ENCODE measurements at regions not wholly inside any gene's neighbourhood (a gene's known extent, or its start where the extent isn't known, plus 50 kb on each side); places are given as distances from the start of the nearest gene placed in this dataset.

DNA sequence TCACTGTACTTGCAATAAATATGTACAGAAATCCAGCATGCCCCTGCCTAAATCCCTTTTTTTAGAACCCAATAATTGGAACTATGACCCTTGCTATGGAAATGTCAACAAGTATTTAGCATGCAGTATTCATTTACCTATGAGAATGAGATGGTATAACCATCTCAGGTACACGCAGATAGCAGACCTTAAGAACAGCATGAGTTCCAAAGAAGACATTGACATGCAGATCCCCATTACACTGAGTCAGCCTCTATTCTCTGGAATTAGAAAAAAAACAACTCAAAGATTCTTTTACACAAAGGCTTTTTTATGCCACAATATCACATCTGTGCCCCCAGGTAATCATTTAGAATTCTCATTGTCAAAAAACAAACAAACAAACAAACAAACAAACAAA is 325.6 kb upstream of the TLE4 start:
- Histone ChIP-seq H3K9me3 (ENCODE audit: control insufficient read depth in 2 of 2, low read length in 2 of 2) (no peaks in the 10 kb centered on the region), H3K27me3 (ENCODE audit: control insufficient read depth in 1 of 2, insufficient read depth in 2 of 2, low read length in 2 of 2) (no peaks in the 10 kb centered on the region), H3K36me3 (ENCODE audit: control insufficient read depth in 2 of 2, insufficient read depth in 2 of 2, low read length in 2 of 2) (no peaks in the 10 kb centered on the region), H3K9ac (ENCODE audit: low read length in 2 of 2) (no peak overlapping the region), H3K27ac (ENCODE audit: low read length) (no peak overlapping the region), H3K4me3 (ENCODE audit: low read length in 2 of 2) (no peak overlapping the region), H3K4me1 (ENCODE audit: control insufficient read depth, insufficient read depth, low read length) (no peaks in the 10 kb centered on the region)

DNA sequence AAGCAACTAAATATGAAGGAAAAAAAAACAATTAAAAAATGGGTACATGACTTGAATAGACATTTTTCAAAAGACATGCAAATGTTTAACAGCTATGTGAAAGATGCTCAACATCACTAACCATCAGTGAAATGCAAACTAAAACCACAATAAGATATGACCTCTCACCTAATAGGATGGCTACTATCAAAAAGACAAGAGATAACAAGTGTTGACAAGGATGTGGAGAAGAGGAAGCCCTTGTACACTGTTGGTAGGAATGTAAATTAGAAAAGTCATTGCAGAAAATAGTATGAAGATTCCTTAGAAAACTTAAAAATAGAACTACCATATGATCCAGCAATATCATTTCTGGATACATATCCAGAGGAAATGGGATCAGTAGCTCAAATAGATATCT is 324.7 kb upstream of the TLE4 start:
- H3K36me3 ChIP-seq (ENCODE audit: control insufficient read depth in 2 of 2, insufficient read depth in 2 of 2, low read length in 2 of 2), result no peaks in the 10 kb centered on the region
- no peak overlapping the region for H3K4me3 ChIP-seq (ENCODE audit: low read length in 2 of 2)

DNA sequence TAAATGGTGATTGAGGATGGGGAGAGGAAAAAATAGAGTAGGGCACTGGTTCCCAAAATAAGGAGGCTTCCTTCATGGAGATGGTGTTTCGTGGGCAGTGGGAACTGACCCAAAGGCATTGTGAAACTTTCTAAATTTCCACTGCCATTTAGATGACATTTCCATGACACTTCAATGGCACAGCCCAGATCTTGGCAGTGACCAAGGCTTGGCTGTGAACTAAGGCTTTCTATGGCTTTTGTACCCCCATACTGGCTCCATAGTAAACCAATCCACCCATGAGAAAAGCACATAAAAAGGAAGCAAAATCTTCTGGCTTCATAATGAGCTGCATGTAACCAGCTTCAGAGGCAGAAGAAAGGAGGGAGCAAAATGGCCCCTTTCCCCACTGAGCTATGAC is 321.0 kb upstream of the TLE4 start:
- Histone ChIP-seq H3K4me3 (ENCODE audit: low read length in 2 of 2) (no peak overlapping the region), H3K36me3 (ENCODE audit: control insufficient read depth in 2 of 2, insufficient read depth in 2 of 2, low read length in 2 of 2) (no peaks in the 10 kb centered on the region), H3K4me1 (ENCODE audit: control insufficient read depth, insufficient read depth, low read length) (no peaks in the 10 kb centered on the region), H3K27ac (ENCODE audit: low read length) (no peak overlapping the region), H3K27me3 (ENCODE audit: control insufficient read depth in 1 of 2, insufficient read depth in 2 of 2, low read length in 2 of 2) (peaks cover 2 to 3% of the 10 kb centered on the region in 2 donors), H3K9me3 (ENCODE audit: control insufficient read depth in 2 of 2, low read length in 2 of 2) (no peaks in the 10 kb centered on the region), H3K9ac (ENCODE audit: low read length in 2 of 2) (no peak overlapping the region)

More for the DNA sequence above, 324.7 kb upstream of the TLE4 start:
- no peak overlapping the region for H3K9ac ChIP-seq (ENCODE audit: low read length in 2 of 2)
- no peaks in the 10 kb centered on the region for H3K4me1 ChIP-seq (ENCODE audit: control insufficient read depth, insufficient read depth, low read length)
- H3K27ac ChIP-seq (ENCODE audit: low read length), result no peak overlapping the region
- H3K27me3 ChIP-seq (ENCODE audit: control insufficient read depth in 1 of 2, insufficient read depth in 2 of 2, low read length in 2 of 2), result no peaks in the 10 kb centered on the region
- no peaks in the 10 kb centered on the region for H3K9me3 ChIP-seq (ENCODE audit: control insufficient read depth in 2 of 2, low read length in 2 of 2)

DNA sequence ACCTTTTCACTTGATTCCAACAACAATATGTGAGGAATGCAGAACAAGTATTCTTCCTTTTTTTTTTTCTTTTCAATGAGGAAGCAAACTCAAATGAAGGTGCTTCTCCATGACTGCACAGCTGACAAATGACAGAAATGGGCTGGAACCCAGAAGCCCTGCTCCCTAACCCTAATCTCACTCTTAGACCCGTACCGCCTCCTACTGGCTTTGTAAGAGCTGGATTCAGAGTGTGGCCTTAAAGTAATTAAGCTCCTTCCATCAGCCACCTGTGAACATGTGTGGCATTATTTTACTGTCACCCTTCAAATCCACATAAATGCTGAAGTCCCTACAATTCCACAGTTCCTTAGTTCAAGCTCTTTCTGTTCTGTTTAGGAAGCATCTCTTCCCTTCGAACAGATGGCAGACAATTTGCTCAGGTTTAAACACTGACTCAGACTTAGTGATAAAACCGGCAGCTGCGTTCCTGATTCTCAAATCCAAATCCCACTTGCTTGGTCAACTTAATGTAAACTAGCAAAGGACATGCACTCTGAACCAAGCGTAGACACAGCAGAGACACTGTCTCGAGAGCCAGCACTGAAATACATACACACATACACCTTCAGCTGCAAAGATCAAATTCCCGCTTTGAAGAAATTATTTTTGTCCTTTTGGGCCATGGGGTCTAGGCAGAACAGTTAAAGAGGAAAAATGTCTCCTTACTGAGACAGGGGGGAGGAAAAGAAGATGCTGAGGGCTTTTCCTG is 316.7 kb upstream of the TLE4 start:
- H3K9ac ChIP-seq (ENCODE audit: low read length in 2 of 2), result no peak overlapping the region
- peaks cover 11 to 18% of the 10 kb centered on the region in 2 donors for H3K27me3 ChIP-seq (ENCODE audit: control insufficient read depth in 1 of 2, insufficient read depth in 2 of 2, low read length in 2 of 2)
- peaks cover 11% of the 10 kb centered on the region for H3K4me1 ChIP-seq (ENCODE audit: control insufficient read depth, insufficient read depth, low read length)
- H3K36me3 ChIP-seq (ENCODE audit: control insufficient read depth in 2 of 2, insufficient read depth in 2 of 2, low read length in 2 of 2), result no peaks in the 10 kb centered on the region
- peaks cover 0 to 5% of the 10 kb centered on the region in 2 donors for H3K9me3 ChIP-seq (ENCODE audit: control insufficient read depth in 2 of 2, low read length in 2 of 2)
- H3K4me3 ChIP-seq (ENCODE audit: low read length in 2 of 2), result no peak overlapping the region
- no peak overlapping the region for H3K27ac ChIP-seq (ENCODE audit: low read length)

DNA sequence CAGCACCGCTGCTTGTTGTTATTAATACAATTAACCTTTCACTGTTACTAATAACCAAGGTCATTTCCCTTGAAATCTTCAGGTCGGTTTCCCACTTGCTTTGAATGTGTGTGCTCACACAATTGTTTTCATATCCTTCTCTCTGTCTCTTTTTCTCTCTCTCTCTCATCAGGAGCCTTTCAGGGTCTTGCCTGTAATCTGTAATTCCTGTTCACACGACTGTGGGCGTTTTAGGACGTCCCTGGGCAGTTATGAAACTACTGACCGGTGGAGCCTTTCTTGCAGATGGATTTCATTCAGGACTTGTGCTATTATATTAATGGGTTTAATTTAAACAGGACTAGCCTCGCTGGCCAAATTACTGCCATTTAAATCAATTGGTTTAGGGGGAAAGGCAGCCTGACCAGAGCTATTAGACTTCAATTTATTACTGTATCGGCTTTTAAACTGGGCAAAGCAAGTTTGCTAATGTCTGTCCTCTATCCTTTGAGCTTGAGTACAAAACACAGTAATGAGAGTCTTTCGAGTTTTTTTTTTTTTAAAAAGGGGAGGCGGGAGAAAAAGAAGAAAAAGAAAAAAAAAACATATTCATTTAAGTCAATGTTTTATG is 316.0 kb upstream of the TLE4 start:
- H3K27ac ChIP-seq (ENCODE audit: low read length), result no peak overlapping the region
- H3K9me3 ChIP-seq (ENCODE audit: control insufficient read depth in 2 of 2, low read length in 2 of 2), result peaks cover 0 to 5% of the 10 kb centered on the region in 2 donors
- H3K9ac ChIP-seq (ENCODE audit: low read length in 2 of 2), result no peak overlapping the region
- H3K4me3 ChIP-seq (ENCODE audit: low read length in 2 of 2), result no peak overlapping the region
- H3K27me3 ChIP-seq (ENCODE audit: control insufficient read depth in 1 of 2, insufficient read depth in 2 of 2, low read length in 2 of 2), result peaks cover 12 to 21% of the 10 kb centered on the region in 2 donors
- H3K36me3 ChIP-seq (ENCODE audit: control insufficient read depth in 2 of 2, insufficient read depth in 2 of 2, low read length in 2 of 2), result no peaks in the 10 kb centered on the region
- peaks cover 11% of the 10 kb centered on the region for H3K4me1 ChIP-seq (ENCODE audit: control insufficient read depth, insufficient read depth, low read length)

DNA sequence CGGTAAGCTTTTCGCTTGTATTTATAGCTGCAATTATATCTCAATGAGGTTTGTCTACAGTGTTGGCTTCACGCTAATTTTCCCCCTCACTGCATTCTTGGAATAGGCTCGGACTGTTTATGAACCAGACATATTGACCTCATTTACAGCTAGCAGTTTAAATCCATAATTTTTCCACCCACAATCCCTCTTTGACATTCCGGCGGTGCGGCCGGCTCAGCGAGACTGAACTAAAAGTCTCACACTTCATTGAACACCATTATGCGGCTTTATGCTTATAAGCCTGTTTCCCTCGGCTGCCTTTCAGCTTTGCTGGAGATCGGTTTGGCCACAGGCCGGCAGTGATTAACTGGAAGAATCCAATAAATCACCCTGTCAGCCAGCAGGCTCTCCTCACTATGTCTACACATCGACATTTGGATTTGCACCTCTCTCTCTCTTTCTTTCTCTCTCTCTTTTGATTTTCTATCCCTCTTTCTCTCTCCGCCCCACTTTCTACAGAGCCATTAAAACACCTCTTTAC is 315.0 kb upstream of the TLE4 start:
- Histone ChIP-seq H3K9ac (ENCODE audit: low read length in 2 of 2) (peak overlapping the region in 1 of 2 donors; percentile 4), H3K36me3 (ENCODE audit: control insufficient read depth in 2 of 2, insufficient read depth in 2 of 2, low read length in 2 of 2) (no peaks in the 10 kb centered on the region), H3K9me3 (ENCODE audit: control insufficient read depth in 2 of 2, low read length in 2 of 2) (peaks cover 0 to 5% of the 10 kb centered on the region in 2 donors), H3K27me3 (ENCODE audit: control insufficient read depth in 1 of 2, insufficient read depth in 2 of 2, low read length in 2 of 2) (peaks cover 12 to 21% of the 10 kb centered on the region in 2 donors), H3K27ac (ENCODE audit: low read length) (no peak overlapping the region), H3K4me3 (ENCODE audit: low read length in 2 of 2) (peak overlapping the region; percentile 56 to 59), H3K4me1 (ENCODE audit: control insufficient read depth, insufficient read depth, low read length) (peaks cover 11% of the 10 kb centered on the region)

DNA sequence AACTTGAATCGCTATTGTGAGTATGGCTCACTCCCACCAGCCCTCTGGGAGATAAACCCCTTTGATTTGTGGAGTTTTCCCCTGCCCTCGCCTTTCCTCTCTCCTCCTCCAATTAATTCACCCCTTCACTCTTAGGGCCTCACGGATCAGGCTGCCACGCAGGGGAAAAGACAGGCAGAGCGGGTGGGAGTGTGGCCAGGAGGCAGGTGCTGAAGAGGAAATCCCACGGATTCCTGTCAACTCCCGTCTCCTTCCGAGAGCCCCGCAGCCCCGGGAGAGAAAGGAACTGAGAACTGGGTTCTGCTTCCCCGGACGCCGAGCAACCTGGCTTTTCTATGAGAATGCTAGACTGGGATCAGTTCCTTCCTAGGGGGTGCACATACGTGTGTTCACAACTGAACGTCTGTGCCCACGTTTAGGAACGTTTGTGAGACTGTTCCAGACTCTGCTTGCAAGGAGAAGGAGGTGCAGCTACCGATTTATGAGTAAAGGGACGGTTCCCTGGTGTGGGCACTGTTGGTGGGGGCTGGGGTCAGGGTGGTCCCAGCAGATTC is 314.5 kb upstream of the TLE4 start:
- H3K36me3 ChIP-seq (ENCODE audit: control insufficient read depth in 2 of 2, insufficient read depth in 2 of 2, low read length in 2 of 2), result no peaks in the 10 kb centered on the region
- H3K9ac ChIP-seq (ENCODE audit: low read length in 2 of 2), result peak overlapping the region in 1 of 2 donors; percentile 4
- H3K4me3 ChIP-seq (ENCODE audit: low read length in 2 of 2), result peak overlapping the region; percentile 56 to 59
- H3K9me3 ChIP-seq (ENCODE audit: control insufficient read depth in 2 of 2, low read length in 2 of 2), result peaks cover 0 to 5% of the 10 kb centered on the region in 2 donors
- H3K4me1 ChIP-seq (ENCODE audit: control insufficient read depth, insufficient read depth, low read length), result peaks cover 11% of the 10 kb centered on the region
- peaks cover 12 to 21% of the 10 kb centered on the region in 2 donors for H3K27me3 ChIP-seq (ENCODE audit: control insufficient read depth in 1 of 2, insufficient read depth in 2 of 2, low read length in 2 of 2)
- H3K27ac ChIP-seq (ENCODE audit: low read length), result no peak overlapping the region

DNA sequence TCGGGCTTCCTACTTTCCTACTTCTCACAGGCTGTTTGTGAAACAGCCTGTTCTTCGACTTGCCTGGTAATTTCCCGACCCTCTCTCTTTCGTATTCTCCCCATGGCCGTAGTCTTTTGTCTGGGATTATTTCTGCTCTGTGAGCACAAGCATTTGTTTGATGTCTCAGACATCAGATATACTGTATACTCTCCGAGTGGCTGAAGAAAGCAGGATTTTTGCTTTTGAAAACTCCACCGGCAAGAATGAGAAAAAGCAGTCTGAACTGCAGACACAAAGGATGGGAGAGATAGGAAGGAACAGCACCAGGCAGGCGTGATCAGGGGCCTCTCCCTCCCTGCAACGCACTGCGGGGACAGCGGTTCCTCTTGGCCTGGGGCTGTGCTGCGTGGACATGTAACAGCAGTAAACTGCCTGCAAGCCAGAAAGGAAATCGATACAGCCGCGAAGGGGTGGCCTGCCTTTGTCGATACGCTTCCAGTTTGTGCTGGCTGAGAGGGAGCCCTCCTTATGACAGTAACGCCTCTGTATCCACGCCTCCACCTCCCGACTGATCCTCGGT is 313.9 kb upstream of the TLE4 start:
- Histone ChIP-seq H3K4me1 (ENCODE audit: control insufficient read depth, insufficient read depth, low read length) (peaks cover 11% of the 10 kb centered on the region), H3K36me3 (ENCODE audit: control insufficient read depth in 2 of 2, insufficient read depth in 2 of 2, low read length in 2 of 2) (no peaks in the 10 kb centered on the region), H3K9ac (ENCODE audit: low read length in 2 of 2) (no peak overlapping the region), H3K27me3 (ENCODE audit: control insufficient read depth in 1 of 2, insufficient read depth in 2 of 2, low read length in 2 of 2) (peaks cover 12 to 21% of the 10 kb centered on the region in 2 donors), H3K4me3 (ENCODE audit: low read length in 2 of 2) (peak overlapping the region; percentile 56 to 59), H3K9me3 (ENCODE audit: control insufficient read depth in 2 of 2, low read length in 2 of 2) (peaks cover 0 to 5% of the 10 kb centered on the region in 2 donors), H3K27ac (ENCODE audit: low read length) (no peak overlapping the region)

DNA sequence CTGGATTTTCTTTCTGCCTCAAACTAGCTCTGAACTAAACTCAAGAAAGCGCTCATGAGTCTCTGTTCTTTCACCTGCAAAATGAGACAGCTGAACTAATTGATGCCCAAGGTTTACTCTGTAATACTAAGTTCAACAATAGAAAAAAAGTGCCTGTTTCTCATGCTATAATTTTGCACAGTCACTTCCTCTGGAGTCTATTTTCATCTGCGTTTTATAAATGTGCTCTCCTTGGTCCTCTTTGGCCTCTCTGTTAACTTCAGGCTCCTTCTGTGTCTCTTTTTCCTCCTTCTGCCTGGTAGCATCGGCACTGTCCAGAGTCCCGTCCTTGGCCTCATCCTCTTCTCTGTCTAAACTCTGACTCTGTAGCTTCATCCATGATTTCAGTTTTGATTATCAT is 311.9 kb upstream of the TLE4 start:
- Histone ChIP-seq H3K4me1 (ENCODE audit: control insufficient read depth, insufficient read depth, low read length) (peaks cover 11% of the 10 kb centered on the region), H3K9me3 (ENCODE audit: control insufficient read depth in 2 of 2, low read length in 2 of 2) (peaks cover 0 to 5% of the 10 kb centered on the region in 2 donors), H3K27ac (ENCODE audit: low read length) (no peak overlapping the region), H3K36me3 (ENCODE audit: control insufficient read depth in 2 of 2, insufficient read depth in 2 of 2, low read length in 2 of 2) (no peaks in the 10 kb centered on the region), H3K4me3 (ENCODE audit: low read length in 2 of 2) (no peak overlapping the region), H3K9ac (ENCODE audit: low read length in 2 of 2) (no peak overlapping the region), H3K27me3 (ENCODE audit: control insufficient read depth in 1 of 2, insufficient read depth in 2 of 2, low read length in 2 of 2) (peaks cover 14 to 21% of the 10 kb centered on the region in 2 donors)

DNA sequence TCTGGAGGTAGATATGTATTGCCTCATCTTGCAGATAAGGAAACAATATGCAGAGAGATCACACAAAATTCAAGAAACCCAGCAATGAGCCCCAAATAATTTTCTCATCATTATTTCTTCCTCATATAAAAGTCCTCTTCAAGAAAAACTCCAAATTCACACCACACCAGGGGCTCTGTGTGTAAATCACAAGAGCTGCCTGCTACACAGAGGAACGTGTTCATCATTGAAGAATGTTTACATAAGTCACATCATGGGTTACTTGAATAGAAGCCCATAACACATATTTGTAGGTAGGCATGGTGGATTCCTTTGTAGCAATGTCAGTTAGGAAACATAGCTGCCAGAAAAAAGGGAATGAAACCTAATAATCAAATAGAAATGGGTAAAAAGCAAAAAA is 308.1 kb upstream of the TLE4 start:
- Histone ChIP-seq H3K27me3 (ENCODE audit: control insufficient read depth in 1 of 2, insufficient read depth in 2 of 2, low read length in 2 of 2) (peaks cover 7% of the 10 kb centered on the region in 2 donors), H3K4me3 (ENCODE audit: low read length in 2 of 2) (no peak overlapping the region), H3K27ac (ENCODE audit: low read length) (no peak overlapping the region), H3K9ac (ENCODE audit: low read length in 2 of 2) (no peak overlapping the region), H3K9me3 (ENCODE audit: control insufficient read depth in 2 of 2, low read length in 2 of 2) (peaks cover 0 to 5% of the 10 kb centered on the region in 2 donors), H3K4me1 (ENCODE audit: control insufficient read depth, insufficient read depth, low read length) (no peaks in the 10 kb centered on the region), H3K36me3 (ENCODE audit: control insufficient read depth in 2 of 2, insufficient read depth in 2 of 2, low read length in 2 of 2) (no peaks in the 10 kb centered on the region)
